T-helper 1 cell treated with Interleukin-12 subunit alpha and Interleukin-12 subunit beta and Interleukin-4 antibody, amounts not matched to agents 30 ng/mL and 1 ng/mL, for 36 hours (primary cell): ENCODE measurements at regions not wholly inside any gene's neighbourhood (a gene's known extent, or its start where the extent isn't known, plus 50 kb on each side); places are given as distances from the start of the nearest gene placed in this dataset.
"Not testable (repeated sequence)": the region's sequence is repeated elsewhere in the genome, so short reads cannot be mapped to it uniquely, and the experiment has no call there.

ENCODE experiments used
- intact Hi-C: fragments of 100-400 bp; cut with micrococcal nuclease; formaldehyde crosslinking; loops from one replicate; pipeline ENCODE4 v1.15.1; 2024

GRCh38 chr2:51960281-51960680 lies 928.3 kb upstream of the NRXN1 start:
- intact Hi-C loops: no loop called here

- intact Hi-C loops: no loop called here
Observed at GRCh38 chr2:51959696-51960095, 927.8 kb upstream of the NRXN1 start.

GRCh38 chr2:51953931-51954330 lies 922.0 kb upstream of the NRXN1 start:
- intact Hi-C loops: no loop called here

GRCh38 chr2:51921076-51921475 lies 889.1 kb upstream of the NRXN1 start:
- intact Hi-C loops: no loop called here

- intact Hi-C loops: no loop called here
Observed at GRCh38 chr2:51920509-51920908, 888.6 kb upstream of the NRXN1 start.

GRCh38 chr2:51919395-51919794 lies 887.5 kb upstream of the NRXN1 start:
- intact Hi-C loops: no loop called here

- intact Hi-C loops: no loop called here
Observed at GRCh38 chr2:51918113-51918512, 886.2 kb upstream of the NRXN1 start.

GRCh38 chr2:51903728-51904127 lies 871.8 kb upstream of the NRXN1 start:
- intact Hi-C loops: no loop called here

- intact Hi-C loops: no loop called here
Observed at GRCh38 chr2:51899643-51900042, 867.7 kb upstream of the NRXN1 start.

GRCh38 chr2:51894584-51894983 lies 862.7 kb upstream of the NRXN1 start:
- intact Hi-C loops: not testable (repeated sequence)

- intact Hi-C loops: no loop called here
Observed at GRCh38 chr2:51888120-51888519, 856.2 kb upstream of the NRXN1 start.

GRCh38 chr2:51881673-51882072 lies 849.7 kb upstream of the NRXN1 start:
- intact Hi-C loops: no loop called here

- intact Hi-C loops: no loop called here
Observed at GRCh38 chr2:51880153-51880552, 848.2 kb upstream of the NRXN1 start.

GRCh38 chr2:51866361-51866760 lies 834.4 kb upstream of the NRXN1 start:
- intact Hi-C loops: no loop called here

GRCh38 chr2:51859260-51859659 lies 827.3 kb upstream of the NRXN1 start:
- intact Hi-C loops: no loop called here

- intact Hi-C loops: no loop called here
Observed at GRCh38 chr2:51855683-51856082, 823.8 kb upstream of the NRXN1 start.

- intact Hi-C loops: no loop called here
Observed at GRCh38 chr2:51846796-51847195, 814.9 kb upstream of the NRXN1 start.

- intact Hi-C loops: no loop called here
Observed at GRCh38 chr2:51846018-51846417, 814.1 kb upstream of the NRXN1 start.

GRCh38 chr2:51844596-51844995 lies 812.7 kb upstream of the NRXN1 start:
- intact Hi-C loops: no loop called here

GRCh38 chr2:51829477-51829876 lies 797.5 kb upstream of the NRXN1 start:
- intact Hi-C loops: no loop called here

GRCh38 chr2:51825823-51826222 lies 793.9 kb upstream of the NRXN1 start:
- intact Hi-C loops: no loop called here

GRCh38 chr2:51813247-51813646 lies 781.3 kb upstream of the NRXN1 start:
- intact Hi-C loops: no loop called here

- intact Hi-C loops: no loop called here
Observed at GRCh38 chr2:51812138-51812866, 780.4 kb upstream of the NRXN1 start.

- intact Hi-C loops: no loop called here
Observed at GRCh38 chr2:51810197-51810596, 778.3 kb upstream of the NRXN1 start.
